H9 (cell line): ENCODE measurements at regions not wholly inside any gene's neighbourhood (a gene's known extent, or its start where the extent isn't known, plus 50 kb on each side); places are given as distances from the start of the nearest gene placed in this dataset.

Source experiments
- DNase-seq: peaks from one replicate; pipeline ENCODE4 v3.0.0-alpha.2; 2017
- H2AFZ ChIP-seq: one replicate; pipeline ENCODE4 v1.6.1; 2013; ENCODE audit warnings: mild to moderate bottlenecking, low read length, control low read depth, moderate library complexity
- H2AK5ac ChIP-seq: 2 replicates; pipeline ENCODE4 v1.6.1; 2013; ENCODE audit warnings: low read length, control low read depth, mixed read lengths; ENCODE audit not compliant: insufficient read length
- H2BK120ac ChIP-seq: one replicate; pipeline ENCODE4 v1.6.1; 2013; ENCODE audit warnings: low read depth, mild to moderate bottlenecking, low read length, control low read depth, inconsistent platforms; ENCODE audit not compliant: poor library complexity, severe bottlenecking
- H2BK12ac ChIP-seq: 2 replicates; pipeline ENCODE4 v1.6.1; 2013; ENCODE audit warnings: low read length, control low read depth, mixed read lengths, low read depth; ENCODE audit not compliant: insufficient read length
- H2BK15ac ChIP-seq: 2 replicates; pipeline ENCODE4 v1.6.1; 2013; ENCODE audit warnings: low read depth, low read length, control low read depth
- H2BK20ac ChIP-seq: one replicate; pipeline ENCODE4 v1.6.1; 2013; ENCODE audit warnings: low read depth, mild to moderate bottlenecking, low read length, control low read depth, inconsistent platforms; ENCODE audit not compliant: poor library complexity, severe bottlenecking
- H2BK5ac ChIP-seq: 2 replicates; pipeline ENCODE4 v1.6.1; 2013; ENCODE audit warnings: low read length, control low read depth, mixed read lengths; ENCODE audit not compliant: insufficient read length
- H3K14ac ChIP-seq: 2 replicates; pipeline ENCODE4 v1.6.1; 2013; ENCODE audit warnings: low read length, control low read depth; ENCODE audit not compliant: insufficient read depth
- H3K18ac ChIP-seq: 2 replicates; pipeline ENCODE4 v1.6.1; 2013; ENCODE audit warnings: low read depth, mild to moderate bottlenecking, mixed read lengths, low read length, control low read depth; ENCODE audit not compliant: insufficient read length
- H3K23ac ChIP-seq: 2 replicates; pipeline ENCODE4 v1.6.1; 2013; ENCODE audit warnings: low read length, control low read depth, mixed read lengths, low read depth; ENCODE audit not compliant: insufficient read length
- H3K23me2 ChIP-seq: 2 replicates; pipeline ENCODE4 v1.6.1; 2013; ENCODE audit warnings: low read depth, mild to moderate bottlenecking, mixed read lengths, low read length, control low read depth; ENCODE audit not compliant: insufficient read length, poor library complexity, severe bottlenecking
- H3K27ac ChIP-seq: 2 replicates; pipeline ENCODE4 v1.5.1; 2013; ENCODE audit warnings: low read length, control low read depth, mixed read lengths, low read depth; ENCODE audit not compliant: insufficient read length
- H3K27me3 ChIP-seq: 2 replicates; pipeline ENCODE4 v1.6.1; 2013; ENCODE audit warnings: low read length, control low read depth, inconsistent platforms; ENCODE audit not compliant: insufficient read depth
- H3K4ac ChIP-seq: 2 replicates; pipeline ENCODE4 v1.6.1; 2013; ENCODE audit warnings: low read depth, mild to moderate bottlenecking, control low read depth, inconsistent platforms, low read length, moderate library complexity
- H3K4me1 ChIP-seq: 2 replicates; pipeline ENCODE4 v1.6.1; 2013; ENCODE audit warnings: low read length, control low read depth, inconsistent platforms; ENCODE audit not compliant: insufficient read depth
- H3K4me2 ChIP-seq: 2 replicates; pipeline ENCODE4 v1.6.1; 2013; ENCODE audit warnings: low read length, control low read depth, mixed read lengths; ENCODE audit not compliant: insufficient read length, insufficient read depth
- H3K56ac ChIP-seq: 2 replicates; pipeline ENCODE4 v1.6.1; 2013; ENCODE audit warnings: low read depth, mild to moderate bottlenecking, mixed read lengths, low read length, control low read depth; ENCODE audit not compliant: insufficient read length
- H3K79me1 ChIP-seq: 2 replicates; pipeline ENCODE4 v1.6.1; 2013; ENCODE audit warnings: low read depth, mild to moderate bottlenecking, moderate library complexity, low read length, control low read depth, inconsistent platforms; ENCODE audit not compliant: insufficient read depth, poor library complexity, severe bottlenecking
- H3K79me2 ChIP-seq: 2 replicates; pipeline ENCODE4 v1.6.1; 2013; ENCODE audit warnings: low read length, control low read depth, inconsistent platforms; ENCODE audit not compliant: insufficient read depth
- H3K9ac ChIP-seq: 2 replicates; pipeline ENCODE4 v1.6.1; 2013; ENCODE audit warnings: low read length, control low read depth, mixed read lengths; ENCODE audit not compliant: insufficient read length; ENCODE audit errors: extremely low read depth
- H3K9me3 ChIP-seq: one replicate; pipeline ENCODE4 v1.6.1; 2013; ENCODE audit warnings: low read depth, low read length, inconsistent platforms; ENCODE audit not compliant: control insufficient read depth
- H3T11ph ChIP-seq: one replicate; pipeline ENCODE4 v1.6.1; 2013; ENCODE audit warnings: mild to moderate bottlenecking, low read length, control low read depth, inconsistent platforms
- H4K20me1 ChIP-seq: one replicate; pipeline ENCODE4 v1.6.1; 2013; ENCODE audit not compliant: control insufficient read depth, insufficient read length, insufficient read depth
- H4K5ac ChIP-seq: 2 replicates; pipeline ENCODE4 v1.6.1; 2013; ENCODE audit warnings: low read depth, mild to moderate bottlenecking, mixed read lengths, low read length, control low read depth; ENCODE audit not compliant: insufficient read length
- H4K8ac ChIP-seq: replicated peaks from 2 replicates; pipeline ENCODE4 v1.6.1; 2013; ENCODE audit warnings: low read length, control low read depth, mixed read lengths, low read depth; ENCODE audit not compliant: insufficient read length
- H4K91ac ChIP-seq: 2 replicates; pipeline ENCODE4 v1.6.1; 2013; ENCODE audit warnings: low read depth, mild to moderate bottlenecking, moderate library complexity, mixed read lengths, low read length, control low read depth; ENCODE audit not compliant: insufficient read length
- H3K27ac Mint-ChIP-seq, 3 experiments: 2 replicates in 2 of 3; 3 replicates in 1 of 3; pipeline ENCODE4 v1.8.0; 2020 to 2021; ENCODE audit warnings: mixed read lengths in 3 of 3, mild to moderate bottlenecking in 1 of 3, moderate library complexity in 1 of 3
- H3K27me3 Mint-ChIP-seq: 2 replicates; pipeline ENCODE4 v1.8.0; 2021; ENCODE audit warnings: low read depth, mild to moderate bottlenecking, moderate library complexity, mixed read lengths
- H3K36me3 Mint-ChIP-seq, 3 experiments: 2 replicates in 2 of 3; 3 replicates in 1 of 3; pipeline ENCODE4 v1.8.0; 2020 to 2021; ENCODE audit warnings: low read depth in 3 of 3, mixed read lengths in 3 of 3; ENCODE audit not compliant: insufficient read depth in 1 of 3
- H3K4me1 Mint-ChIP-seq, 2 experiments: 2 replicates each; pipeline ENCODE4 v1.8.0; 2020; ENCODE audit warnings: mixed read lengths in 2 of 2
- H3K4me3 Mint-ChIP-seq, 2 experiments: 2 replicates in 1 of 2; 3 replicates in 1 of 2; pipeline ENCODE4 v1.8.0; 2020 to 2021; ENCODE audit warnings: mild to moderate bottlenecking in 2 of 2, mixed read lengths in 2 of 2, moderate library complexity in 1 of 2
- H3K9me3 Mint-ChIP-seq, 2 experiments: 2 replicates in 1 of 2; 3 replicates in 1 of 2; pipeline ENCODE4 v1.8.0; 2020; ENCODE audit warnings: mild to moderate bottlenecking in 2 of 2, mixed read lengths in 2 of 2, moderate library complexity in 1 of 2
- CTCF ChIP-seq: fragments of 200-600 bp; sonication (generic); conservative IDR thresholded peaks from 3 replicates; pipeline ENCODE4 v1.8.0; 2021; ENCODE audit warnings: antibody characterized with exemption, mild to moderate bottlenecking

GRCh38 chr13:90835826-90836225, 511.7 kb upstream of the MIR17HG start:
- H3K9me3 ChIP-seq: no peaks in the 10 kb centered on the region
- no peaks in the 10 kb centered on the region for H3K79me2 ChIP-seq
- no peaks in the 10 kb centered on the region for H3K27me3 ChIP-seq
- no peaks in the 10 kb centered on the region for H3K23me2 ChIP-seq
- H3K9ac ChIP-seq: no peak overlapping the region
- Mint-ChIP-seq H3K27ac (no peak overlapping the region), H3K4me3 (no peak overlapping the region), H3K4me1 (peaks cover 0 to 14% of the 10 kb centered on the region in 2 experiments; a peak in 2 of 4 replicates), H3K9me3 (peaks cover 6 to 10% of the 10 kb centered on the region in 2 experiments; a peak in 4 of 5 replicates), H3K27me3 (no peaks in the 10 kb centered on the region), H3K36me3 (peaks cover 0 to 2% (median 0%) of the 10 kb centered on the region in 3 experiments; a peak in 3 of 7 replicates)
- no peak overlapping the region for H3T11ph ChIP-seq
- no peak overlapping the region for H2BK5ac ChIP-seq
- no peak overlapping the region for H2AK5ac ChIP-seq
- no peak overlapping the region for H2AFZ ChIP-seq
- no peak overlapping the region for H3K4me2 ChIP-seq
- H4K20me1 ChIP-seq: no peaks in the 10 kb centered on the region
- no peak overlapping the region for H3K23ac ChIP-seq
- H3K18ac ChIP-seq: no peak overlapping the region
- DNase-seq: no peak
- H4K5ac ChIP-seq: no peak overlapping the region
- no peaks in the 10 kb centered on the region for H3K79me1 ChIP-seq
- no peak overlapping the region for H3K4ac ChIP-seq
- H2BK120ac ChIP-seq: no peak overlapping the region
- no peak overlapping the region for H2BK20ac ChIP-seq
- no peak overlapping the region for H4K8ac ChIP-seq
- no peak overlapping the region for H4K91ac ChIP-seq
- H3K27ac ChIP-seq: no peak overlapping the region
- H3K14ac ChIP-seq: no peak overlapping the region
- no peaks in the 10 kb centered on the region; the same call in 1 of the 2 replicates for H3K4me1 ChIP-seq
- TF ChIP-seq CTCF: no peak
- no peak overlapping the region for H2BK15ac ChIP-seq
- H3K56ac ChIP-seq: no peak overlapping the region
- no peak overlapping the region for H2BK12ac ChIP-seq
